NCI-H526 (cell line): ENCODE measurements at regions not wholly inside any gene's neighbourhood (a gene's known extent, or its start where the extent isn't known, plus 50 kb on each side); places are given as distances from the start of the nearest gene placed in this dataset.
A peak's percentile ranks its signal among the peaks of the same experiment; 100 is the strongest.
"Not testable (repeated sequence)": the region's sequence is repeated elsewhere in the genome, so short reads cannot be mapped to it uniquely, and the experiment has no call there.

ENCODE experiments used
- DNase-seq, 2 experiments: peaks; one replicate each; lab custom pipeline; 2025; lab: John Stamatoyannopoulos, UW

DNA sequence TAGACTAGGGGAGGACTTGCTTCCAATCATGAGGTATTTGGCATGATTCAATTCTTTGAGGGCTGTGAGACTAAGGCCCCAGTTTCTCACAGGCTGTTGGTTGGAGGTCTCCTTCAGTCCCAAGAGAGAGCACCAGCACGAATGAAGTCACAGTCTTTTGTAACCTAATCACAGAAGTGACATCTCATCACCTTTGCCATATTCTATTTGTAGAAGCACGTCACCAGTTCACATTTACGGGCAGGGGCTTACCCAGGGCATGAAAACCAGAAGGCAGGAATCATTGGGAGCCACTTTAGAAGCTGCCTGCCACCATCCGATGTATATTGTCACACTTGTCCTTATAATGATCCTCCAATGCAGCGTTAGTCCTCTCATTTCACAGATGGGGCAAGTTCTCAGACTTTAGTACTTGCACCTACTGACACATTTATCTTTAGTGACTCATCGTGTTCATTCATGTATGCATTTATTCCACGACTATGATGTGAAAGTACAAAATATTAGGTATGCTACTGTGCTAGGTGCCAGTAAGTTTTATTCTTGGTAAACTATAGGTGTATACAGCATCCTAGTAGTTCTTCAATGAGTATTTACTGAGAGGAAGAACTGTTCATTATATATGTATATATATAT lies 163.8 kb upstream of the PGRMC2 start:
- DNase-seq = no peak

GRCh38 chr4:128450326-128451120 lies 162.9 kb upstream of the PGRMC2 start:
- DNase-seq = no peak

DNA sequence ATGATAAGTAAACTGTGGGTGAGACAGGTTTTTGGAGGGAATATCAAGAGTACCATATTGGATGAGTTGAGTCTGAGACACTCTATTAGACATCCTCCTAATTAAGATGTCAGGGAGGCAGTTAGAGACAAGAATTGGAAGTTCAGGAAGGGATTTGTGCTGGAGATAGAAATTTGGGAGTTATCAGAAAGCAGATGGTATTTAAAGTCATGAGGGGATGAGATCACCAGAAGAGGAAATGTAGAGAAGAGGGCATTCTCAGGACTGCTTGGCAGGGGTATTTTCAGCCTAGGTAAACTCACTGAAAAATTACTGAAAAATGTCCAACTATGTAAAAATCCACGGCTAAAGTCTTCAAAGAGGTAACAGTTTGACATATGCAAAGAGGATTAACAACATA lies 161.6 kb upstream of the PGRMC2 start:
- DNase-seq = no peak

DNA sequence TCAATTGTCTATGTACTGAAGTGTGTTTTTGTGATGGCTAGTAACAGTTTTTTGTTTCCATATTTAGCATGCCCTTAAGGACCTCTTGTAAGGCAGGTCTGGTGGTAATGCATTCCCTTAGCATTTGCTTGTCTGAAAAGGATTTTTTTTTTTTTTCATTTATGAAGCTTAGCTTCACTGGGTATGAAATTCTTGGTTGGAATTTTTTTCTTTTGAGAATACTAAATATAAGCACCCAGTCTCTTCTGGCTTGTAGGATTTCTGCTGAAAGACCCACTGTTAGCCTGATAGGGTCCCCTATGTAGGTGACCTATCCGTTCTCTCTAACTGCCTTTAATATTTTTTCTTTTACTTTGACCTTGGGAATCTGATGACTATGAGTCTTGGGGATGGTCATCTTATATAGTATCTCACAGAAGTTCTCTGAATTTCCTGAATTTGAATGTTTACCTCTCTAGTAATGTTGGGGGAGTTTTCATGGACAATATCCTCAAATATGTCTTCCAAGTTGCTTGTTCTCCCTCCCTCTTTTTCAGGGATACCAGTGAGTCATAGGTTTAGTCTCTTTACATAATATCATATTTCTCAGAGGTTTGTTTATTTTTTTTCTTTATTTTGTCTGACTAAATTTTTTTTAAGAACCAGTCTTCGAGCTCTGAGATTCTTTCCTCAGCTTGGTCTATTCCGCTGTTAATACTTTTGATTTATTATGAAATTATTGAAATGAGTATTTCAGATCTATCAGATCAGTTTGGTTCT lies 157.1 kb upstream of the PGRMC2 start:
- no peak for DNase-seq

GRCh38 chr4:128440923-128441322 lies 153.3 kb upstream of the PGRMC2 start:
- no peak for DNase-seq

- DNase-seq = not testable (repeated sequence)
These were observed 149.4 kb upstream of the PGRMC2 start for GRCh38 chr4:128437023-128437422.

- DNase-seq = not testable (repeated sequence)
These were observed 141.5 kb upstream of the PGRMC2 start for GRCh38 chr4:128429023-128429613.

GRCh38 chr4:128428397-128428796 lies 140.8 kb upstream of the PGRMC2 start:
- DNase-seq = no peak

DNA sequence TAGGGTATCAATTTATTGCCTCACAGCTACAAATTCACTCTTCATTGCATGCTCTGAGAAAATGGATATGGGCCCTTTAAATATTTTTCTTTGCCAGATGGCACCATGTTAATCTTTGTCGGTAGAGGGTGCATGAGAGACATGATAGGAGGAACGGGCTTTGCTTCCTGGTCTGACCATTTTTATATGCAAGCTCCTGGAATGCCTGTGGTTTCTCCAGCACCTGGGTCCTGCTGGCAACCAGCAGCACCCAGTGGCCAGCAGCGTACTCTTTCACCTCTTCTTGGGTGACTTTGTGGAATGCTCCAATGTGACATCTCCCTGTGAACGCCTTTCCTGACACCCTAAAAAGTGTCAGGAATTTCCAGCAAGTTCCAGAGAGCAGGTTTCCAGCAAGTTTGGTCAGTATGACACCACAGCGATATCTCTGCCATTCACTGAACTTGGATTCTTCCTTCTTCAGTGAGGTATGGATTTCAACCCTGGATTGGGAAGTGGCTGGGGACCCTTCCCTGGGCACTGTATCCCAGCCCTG lies 140.3 kb upstream of the PGRMC2 start:
- peak; percentile 80 to 88 for DNase-seq

GRCh38 chr4:128424527-128425497 lies 137.2 kb upstream of the PGRMC2 start:
- DNase-seq = no peak

- DNase-seq = not testable (repeated sequence)
These were observed 134.7 kb upstream of the PGRMC2 start for GRCh38 chr4:128422296-128422695.

GRCh38 chr4:128416921-128417320 lies 129.3 kb upstream of the PGRMC2 start:
- no peak for DNase-seq

GRCh38 chr4:128410037-128410436 lies 122.4 kb upstream of the PGRMC2 start:
- no peak for DNase-seq

- no peak for DNase-seq
These were observed 116.0 kb upstream of the PGRMC2 start for GRCh38 chr4:128403586-128403985.

DNA sequence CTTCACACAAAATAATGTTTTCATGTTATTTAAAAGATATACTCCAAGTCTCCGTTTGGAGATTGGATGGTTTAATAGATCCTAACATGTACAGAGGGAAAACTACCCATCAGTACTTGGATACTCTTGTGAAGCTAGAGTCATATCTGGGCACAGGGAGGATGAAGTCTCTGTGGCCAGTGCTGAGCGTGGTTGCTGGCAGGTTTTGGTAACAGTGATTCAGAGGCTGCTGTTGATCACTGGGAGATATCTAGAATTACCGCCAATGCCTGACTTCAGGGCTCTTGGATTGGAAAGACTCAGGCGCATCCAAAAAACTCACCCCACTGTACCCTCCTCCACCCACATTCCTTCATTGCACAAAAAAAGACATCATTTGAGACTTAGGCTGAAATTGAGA lies 107.2 kb upstream of the PGRMC2 start:
- no peak for DNase-seq

DNA sequence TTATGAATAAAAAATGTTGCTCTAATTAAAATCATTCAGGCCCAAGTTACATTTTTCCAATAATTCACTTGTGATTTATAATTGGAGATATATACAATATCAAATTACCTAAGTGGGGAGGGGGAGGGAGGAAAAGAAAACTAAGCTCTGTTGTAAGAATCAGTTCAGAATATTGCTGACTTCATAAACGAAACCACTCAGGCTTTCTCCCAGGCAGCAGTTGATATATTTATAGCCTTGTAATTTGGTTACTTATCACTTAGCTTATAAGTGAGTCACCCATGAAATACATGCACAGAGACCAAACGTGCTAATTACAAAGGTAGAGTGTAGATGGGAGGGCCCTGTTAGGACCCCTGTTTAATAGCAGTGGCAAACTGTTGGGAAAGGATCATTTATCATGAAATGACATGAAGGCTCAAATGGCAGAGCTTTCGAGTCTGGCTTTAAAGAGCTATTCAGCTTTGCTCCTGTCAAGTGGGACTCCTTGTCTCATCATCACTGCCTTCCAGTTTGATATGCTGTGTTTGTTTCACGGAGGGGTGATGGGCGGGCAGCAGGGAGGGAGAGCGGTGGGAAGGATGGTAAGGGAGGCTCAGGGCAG lies 105.6 kb upstream of the PGRMC2 start:
- peak; percentile 77 to 83 for DNase-seq

GRCh38 chr4:128390475-128390996 lies 102.9 kb upstream of the PGRMC2 start:
- DNase-seq = no peak

GRCh38 chr4:128388796-128389195 lies 101.2 kb upstream of the PGRMC2 start:
- DNase-seq = no peak

DNA sequence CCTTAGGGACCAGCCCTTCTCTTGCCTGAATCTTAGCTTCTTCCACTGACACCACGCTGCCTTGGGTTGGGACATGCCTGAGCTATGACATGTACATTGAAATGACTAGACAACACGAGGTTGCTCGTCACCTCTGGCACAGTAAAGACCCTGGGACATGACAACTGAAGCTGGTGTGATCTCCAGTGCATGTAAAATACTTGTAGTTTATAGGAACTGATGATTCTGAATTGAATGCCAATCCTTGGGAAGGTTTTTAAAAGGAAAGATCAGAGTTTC lies 100.7 kb upstream of the PGRMC2 start:
- no peak for DNase-seq

GRCh38 chr4:128387600-128388351 lies 100.2 kb upstream of the PGRMC2 start:
- DNase-seq = no peak
